CD4-positive, alpha-beta T cell treated with Interferon gamma for 1 hour (primary cell): ENCODE measurements at regions not wholly inside any gene's neighbourhood (a gene's known extent, or its start where the extent isn't known, plus 50 kb on each side); places are given as distances from the start of the nearest gene placed in this dataset.

Experiments
- DNase-seq: peaks from one replicate; pipeline ENCODE4 v3.0.0-alpha.2; 2020

DNA sequence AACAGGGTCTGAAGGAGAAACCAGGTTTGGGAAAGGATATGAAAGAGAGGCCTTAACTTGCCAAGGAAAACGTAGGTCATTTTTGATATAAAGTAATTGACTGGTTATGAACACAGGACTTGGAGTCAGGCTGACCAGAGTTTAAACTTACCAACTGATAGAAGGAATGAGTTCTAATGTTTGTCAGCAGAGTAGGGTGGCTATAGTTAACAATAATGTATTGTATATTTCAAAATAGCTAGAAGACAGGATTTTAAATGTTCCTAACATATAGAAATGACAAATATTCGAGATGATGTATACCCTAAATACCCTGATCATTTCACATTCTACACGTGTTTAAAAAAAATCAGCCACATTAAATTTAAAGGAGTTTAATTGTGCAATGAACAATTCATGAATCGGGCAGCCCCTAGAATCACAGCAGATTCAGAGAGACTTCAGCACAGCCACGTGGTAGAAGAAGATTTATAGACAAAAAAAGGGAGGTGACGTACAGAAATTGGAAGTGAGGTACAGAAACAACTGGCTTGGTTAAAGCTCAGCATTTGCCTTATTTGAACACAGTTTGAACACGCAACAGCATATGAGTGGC, 52.5 kb upstream of the PLEKHG7 start:
- DNase-seq, result no peak

DNA sequence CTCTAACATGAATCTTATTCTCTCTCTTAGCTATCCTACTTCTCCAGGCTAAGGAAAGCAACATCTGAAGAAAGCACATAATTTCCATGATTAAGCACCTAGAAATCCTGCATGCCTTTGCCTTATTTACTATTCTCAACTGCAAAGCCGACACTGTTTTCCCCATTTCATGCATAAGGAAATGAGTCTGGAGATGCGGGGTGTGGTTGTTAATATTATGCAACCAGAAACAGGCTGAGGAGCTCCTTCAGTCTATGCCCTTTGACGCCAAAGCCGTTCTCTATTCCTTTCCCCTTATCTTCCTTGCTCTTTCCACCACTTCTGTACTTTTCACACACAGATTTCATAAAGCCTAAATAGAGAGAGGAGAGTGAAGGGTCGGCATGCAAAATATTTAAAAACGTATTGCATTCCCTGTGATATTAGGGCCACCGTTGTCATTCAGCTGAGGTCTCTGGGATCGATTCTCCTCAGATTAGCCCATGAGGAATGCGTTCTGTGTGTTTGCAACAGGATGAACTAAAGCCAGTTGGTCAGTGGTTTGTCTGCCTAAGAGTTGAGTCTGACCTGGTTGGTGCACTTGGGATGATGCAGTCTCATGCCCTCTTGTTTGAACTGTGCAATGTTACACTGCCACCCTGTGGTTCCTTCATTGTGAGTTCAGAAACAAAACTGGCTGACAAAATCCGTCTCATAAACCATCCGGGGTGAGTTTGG, 53.1 kb upstream of the PLEKHG7 start:
- DNase-seq, result peak; percentile 59

DNA sequence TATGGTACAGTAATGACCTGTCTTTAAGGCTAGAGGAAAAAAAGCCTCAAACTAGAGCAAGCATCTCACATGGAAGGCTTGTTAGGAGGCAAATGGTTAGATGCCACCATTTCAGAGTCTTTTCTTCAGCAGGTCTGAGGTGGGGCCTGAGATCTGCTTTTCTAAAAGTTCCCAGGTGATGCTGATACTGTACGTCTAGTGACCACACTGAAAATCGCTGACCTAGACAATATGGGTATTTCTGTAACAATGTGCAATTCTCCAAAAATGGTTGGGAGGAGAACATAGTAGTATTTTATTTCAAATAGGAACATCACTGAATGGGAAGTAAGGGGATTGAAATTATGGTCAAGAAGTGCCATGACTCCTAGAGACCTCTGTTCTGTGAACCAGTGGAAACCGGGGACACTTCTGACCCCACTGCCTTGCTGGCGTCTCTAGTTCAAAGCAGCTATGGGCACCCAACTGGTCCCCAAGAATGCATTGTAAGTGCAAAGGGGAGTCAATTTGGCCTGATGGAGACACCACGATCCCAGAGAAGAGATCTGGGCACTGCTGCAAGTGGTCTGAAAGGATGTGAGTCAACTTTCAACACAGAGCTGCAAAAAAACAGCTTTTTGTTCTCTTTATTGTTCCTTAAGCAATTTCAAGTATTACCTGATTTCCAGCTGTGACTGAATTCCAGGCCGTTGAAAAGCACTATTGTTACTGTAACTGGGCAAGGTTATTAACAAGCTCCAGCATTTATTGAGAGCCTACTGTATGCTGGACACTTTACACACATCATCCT, 54.4 kb upstream of the PLEKHG7 start:
- no peak for DNase-seq

DNA sequence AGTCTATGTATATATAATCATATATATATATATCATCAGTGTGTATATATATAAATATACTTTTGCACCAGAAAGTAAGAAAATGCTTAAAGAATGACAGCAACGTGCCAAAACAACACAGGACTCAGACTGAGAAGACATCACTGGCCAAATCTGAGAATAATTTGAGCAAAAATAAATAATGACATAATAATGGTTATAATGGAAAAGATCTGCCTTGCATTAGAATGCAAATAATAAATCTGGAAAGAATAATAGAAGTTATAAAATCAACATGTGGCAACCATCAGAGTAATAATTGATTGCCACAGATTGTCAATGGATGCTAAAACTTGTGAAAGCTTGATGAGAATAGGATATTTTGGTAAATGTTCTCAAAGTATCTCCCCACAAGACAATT, 61.5 kb upstream of the PLEKHG7 start:
- no peak for DNase-seq

DNA sequence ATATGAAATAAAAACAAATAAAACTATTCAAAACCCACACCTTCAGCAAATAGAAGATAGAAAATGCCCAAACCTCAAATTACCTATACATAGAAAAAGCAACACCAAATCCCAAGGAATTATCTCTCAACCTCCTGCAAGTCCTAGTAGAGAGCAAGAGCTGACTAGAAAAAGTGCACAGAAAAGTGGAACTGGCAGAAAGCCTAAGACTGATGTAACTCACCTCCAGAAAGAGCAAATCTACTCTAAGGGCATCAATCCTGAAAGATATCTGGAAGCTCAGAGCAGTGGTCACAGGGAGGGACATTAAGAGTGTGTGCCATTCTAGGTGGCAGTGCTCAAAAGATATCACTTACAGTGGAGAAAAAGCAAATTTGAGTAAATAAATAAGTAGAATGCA, 62.1 kb upstream of the PLEKHG7 start:
- no peak for DNase-seq

DNA sequence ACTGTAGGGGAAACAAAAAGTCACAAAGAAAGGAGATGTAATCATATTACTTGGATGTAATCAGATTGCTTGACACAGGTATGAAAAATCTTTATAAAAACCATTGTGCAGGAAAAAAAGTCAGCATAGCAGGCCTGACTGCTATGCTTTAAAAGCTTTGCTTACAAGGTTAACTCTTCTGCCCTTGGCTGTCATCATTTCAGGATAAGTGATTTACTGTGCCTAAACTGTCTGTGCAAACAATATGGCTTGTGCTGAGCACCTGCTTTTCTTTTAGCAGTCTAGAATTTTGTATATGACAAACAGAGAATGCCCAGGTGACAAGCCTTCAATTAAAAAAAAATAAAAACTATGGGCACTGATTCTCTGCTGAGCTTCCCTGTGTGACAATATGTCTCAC, 63.8 kb upstream of the PLEKHG7 start:
- DNase-seq, result no peak

DNA sequence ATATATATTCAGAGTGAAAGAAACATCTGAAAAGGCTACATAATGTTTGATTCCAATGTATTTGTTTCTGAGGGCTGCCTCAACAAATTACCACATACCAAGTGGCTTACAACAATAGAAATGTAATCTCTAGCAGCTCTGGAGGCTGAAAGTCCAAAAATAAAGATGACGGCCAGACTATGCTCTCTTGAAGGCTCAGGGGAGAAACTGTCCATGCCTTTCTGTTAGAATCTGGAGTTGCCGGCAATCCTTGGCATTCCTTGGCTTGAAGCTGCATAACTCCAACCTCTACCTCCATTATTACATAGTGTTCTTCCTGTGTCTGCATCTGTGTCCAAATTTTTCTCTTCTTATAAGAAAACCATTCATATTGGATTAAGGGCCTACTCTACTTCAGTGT, 68.1 kb upstream of the PLEKHG7 start:
- no peak for DNase-seq

DNA sequence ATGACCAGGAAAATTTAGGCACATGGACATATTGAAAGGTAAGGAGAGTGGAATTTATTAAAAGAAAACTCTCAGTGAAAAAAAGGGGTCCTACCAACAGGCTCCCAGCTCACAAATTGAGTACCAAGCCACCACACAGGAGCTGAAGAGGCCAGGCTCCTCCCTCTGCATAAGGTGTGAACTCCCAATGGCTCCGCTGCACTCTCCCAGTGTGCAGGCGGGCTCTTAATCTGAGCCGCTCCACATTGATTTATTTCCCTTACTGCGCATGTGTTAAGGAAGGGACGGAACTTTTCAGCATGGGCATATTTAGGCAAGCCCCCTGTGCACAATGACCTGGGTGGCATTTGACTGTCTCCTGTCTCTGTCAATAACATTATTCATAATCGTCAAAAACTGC, 68.6 kb upstream of the PLEKHG7 start:
- no peak for DNase-seq

DNA sequence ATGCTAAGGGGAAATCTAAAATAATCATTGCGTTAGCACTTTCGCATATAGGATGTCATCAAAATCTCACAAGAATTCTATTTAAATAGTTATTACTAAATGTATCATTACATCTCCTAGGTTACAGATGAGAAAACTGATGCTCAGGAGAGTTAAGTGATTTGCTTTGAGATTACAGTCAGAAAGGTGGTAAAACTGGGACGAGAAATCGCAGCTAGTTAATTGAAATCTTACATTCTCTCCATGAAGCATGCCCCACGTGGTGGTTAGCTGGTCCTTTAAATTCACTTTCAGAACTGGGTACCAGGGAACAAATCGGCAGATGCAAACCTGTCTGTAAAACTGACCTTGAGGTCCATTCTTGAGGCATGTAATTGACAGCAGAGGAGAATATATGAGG, 71.8 kb upstream of the PLEKHG7 start:
- no peak for DNase-seq

DNA sequence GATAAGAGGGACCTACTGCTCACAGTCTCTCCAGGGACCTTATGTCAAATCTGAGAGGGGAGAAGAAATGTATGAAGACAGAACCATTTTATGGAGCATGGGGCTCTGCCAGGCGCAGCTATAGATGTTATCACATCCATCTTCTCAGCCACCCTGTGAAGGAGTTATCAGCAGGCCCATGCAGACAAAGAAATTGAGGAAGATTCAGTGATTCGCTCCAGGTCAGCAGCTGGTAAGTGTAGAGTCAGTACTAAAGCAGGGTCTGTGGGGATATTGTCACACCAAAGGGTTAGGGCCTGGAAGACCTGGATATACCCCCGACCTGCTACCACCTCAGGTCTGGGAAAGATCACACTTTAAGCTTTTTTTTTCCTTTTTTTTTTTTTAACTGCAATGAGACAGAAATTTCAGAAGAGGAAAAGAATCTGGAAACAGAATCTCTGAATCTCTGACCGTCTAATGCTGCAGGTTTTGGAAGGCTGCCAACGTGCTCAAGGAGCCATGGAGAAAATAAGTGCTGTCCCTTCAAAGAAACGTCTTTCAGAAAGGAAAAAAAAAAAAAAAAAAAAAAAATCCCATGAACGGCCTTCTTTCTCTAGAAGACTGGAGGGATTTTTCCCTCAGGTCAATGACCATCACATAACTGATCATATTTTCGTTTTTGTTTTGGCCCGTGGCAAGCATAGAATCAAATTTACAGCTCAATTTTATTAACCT, 73.3 kb upstream of the PLEKHG7 start:
- no peak for DNase-seq

DNA sequence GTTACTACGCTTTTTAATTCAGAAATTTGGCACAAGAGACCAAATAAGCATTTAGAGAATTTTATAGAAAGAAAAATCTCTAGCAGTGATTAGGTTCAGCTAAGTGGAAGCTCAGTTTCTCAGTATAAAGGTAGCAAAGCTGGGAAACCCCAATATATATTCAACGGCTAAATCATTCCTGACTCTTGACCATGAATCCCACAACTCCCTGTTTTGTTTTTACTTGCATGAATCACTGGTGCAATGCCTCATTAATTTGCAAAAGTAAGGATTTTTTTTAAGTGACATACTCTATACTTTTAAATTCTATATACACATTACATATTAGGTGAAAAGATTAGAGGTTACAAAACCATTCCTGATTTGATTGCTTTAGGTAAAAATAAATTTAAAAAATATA, 74.3 kb upstream of the PLEKHG7 start:
- no peak for DNase-seq

DNA sequence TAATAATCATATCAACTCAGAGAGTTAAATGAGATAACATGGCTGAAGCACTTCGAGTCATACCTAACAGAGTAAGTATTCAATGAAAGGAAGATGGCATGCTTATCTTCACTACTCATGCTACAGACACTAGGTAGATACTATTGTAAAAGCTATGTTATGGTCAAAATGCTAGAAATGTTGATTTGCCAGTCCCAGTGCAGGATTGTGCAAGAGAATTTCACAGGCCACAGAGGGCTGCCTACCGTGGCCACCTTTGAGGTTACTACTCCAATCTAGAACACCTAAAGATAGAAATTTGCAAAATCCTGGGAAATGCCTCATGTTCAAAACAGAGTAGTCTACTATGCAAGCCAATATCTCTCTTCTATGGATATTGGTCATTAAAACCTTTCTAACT, 75.3 kb upstream of the PLEKHG7 start:
- DNase-seq, result no peak

DNA sequence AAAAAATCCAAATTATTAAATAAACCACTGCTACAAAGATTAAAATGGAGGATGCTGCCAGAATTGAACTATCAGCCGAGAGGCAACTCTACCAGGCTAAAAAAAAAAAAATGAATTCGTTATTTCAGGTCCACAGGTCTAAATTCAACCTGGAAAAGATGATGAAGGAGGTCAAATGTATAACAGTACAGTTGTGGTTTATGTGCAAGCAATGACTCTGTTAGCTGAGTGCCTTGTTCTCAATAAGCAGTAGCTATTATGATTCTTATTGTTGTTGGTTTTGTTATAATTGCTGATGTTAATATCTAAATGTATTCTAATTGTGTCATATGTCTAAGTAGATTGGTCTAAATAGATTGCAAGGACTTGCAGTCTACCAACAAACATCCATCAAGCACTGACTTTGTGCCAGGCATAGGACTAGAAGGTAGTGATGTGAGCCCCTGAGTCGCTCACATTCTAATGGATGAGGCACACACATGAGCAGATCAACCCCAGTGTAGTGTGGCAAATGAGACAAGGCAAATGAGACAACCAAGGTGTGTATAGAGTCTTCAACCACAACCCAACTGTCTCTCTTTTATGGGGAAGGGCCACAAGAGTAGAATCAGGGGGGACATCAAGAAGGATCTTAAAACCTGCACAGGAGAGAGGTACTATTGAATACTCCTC, 77.0 kb upstream of the PLEKHG7 start:
- no peak for DNase-seq

DNA sequence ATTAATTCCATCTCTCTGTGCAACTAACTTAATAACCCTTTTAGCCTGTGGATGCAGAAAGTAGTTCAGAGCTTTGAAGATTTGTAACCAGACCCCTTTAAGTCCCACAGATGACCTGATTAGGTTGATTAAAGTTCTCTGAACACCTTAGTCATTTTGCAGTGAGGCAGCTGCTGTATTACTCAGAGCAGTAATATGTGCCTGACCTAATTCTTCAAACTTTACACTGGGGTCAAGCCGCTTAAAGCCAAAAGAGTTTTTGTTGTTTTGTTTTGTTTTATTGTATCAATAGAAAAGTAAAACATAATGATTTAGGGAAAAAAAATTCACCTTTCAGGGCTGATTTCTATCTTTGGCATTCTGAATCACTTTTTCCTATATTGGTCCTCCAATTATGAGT, 78.6 kb upstream of the PLEKHG7 start:
- no peak for DNase-seq

DNA sequence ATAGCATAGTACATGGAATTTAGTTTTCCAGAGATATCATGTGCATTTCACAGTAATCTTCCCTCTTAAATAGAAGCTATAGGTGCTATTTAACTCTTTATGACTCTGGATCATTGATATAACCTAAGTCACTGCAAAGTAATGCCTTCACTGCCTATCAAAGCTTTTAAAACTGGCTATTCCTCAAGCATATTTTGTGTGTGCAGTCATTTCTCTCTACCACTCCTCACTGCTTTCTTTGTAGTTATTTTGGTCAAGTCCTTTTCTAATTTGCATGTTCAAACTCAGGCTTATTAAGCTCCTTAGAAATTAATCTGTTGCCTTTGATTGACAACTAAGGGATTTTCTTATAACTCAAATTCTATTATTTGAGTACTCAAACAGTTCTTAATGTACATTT, 79.4 kb upstream of the PLEKHG7 start:
- no peak for DNase-seq

DNA sequence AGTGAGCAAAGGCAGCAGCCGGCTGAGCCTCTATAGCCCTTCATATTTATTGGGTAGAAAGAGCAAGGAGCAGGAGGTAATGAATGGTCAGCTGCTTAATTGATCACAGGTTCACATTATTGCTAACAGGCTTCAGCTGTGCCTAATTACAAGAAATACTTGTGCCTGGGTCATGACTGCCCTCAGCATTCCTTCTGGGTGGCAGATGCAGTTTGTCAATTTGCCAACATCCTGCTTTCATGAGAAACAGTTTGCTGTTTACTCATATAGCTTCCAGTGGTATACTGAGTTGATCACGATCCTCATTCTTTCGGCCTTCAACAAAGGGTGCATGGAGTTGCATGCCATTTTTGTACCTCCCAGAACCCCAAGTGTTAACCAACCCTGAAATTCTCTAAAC, 81.0 kb upstream of the PLEKHG7 start:
- no peak for DNase-seq

DNA sequence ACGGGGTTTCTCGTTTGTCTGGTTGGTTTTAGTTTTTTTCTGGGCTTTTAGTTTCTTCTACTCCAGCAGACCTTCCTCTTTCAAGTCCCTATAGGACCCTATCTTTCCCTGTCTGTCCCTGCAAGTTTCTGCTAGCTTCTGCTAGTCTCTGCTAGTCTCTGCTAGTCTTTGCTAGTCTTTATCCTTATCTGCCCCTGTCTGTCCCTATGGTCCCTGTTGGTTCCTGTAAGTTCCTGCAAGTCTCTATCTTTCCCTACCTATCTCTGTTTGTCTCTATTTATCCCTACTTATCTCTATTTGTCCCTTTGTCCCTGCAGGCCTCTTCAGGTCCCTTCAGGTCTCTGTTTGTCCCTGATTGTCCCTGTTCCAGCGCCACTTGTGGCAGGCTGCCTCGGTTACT, 81.5 kb upstream of the PLEKHG7 start:
- DNase-seq, result no peak

DNA sequence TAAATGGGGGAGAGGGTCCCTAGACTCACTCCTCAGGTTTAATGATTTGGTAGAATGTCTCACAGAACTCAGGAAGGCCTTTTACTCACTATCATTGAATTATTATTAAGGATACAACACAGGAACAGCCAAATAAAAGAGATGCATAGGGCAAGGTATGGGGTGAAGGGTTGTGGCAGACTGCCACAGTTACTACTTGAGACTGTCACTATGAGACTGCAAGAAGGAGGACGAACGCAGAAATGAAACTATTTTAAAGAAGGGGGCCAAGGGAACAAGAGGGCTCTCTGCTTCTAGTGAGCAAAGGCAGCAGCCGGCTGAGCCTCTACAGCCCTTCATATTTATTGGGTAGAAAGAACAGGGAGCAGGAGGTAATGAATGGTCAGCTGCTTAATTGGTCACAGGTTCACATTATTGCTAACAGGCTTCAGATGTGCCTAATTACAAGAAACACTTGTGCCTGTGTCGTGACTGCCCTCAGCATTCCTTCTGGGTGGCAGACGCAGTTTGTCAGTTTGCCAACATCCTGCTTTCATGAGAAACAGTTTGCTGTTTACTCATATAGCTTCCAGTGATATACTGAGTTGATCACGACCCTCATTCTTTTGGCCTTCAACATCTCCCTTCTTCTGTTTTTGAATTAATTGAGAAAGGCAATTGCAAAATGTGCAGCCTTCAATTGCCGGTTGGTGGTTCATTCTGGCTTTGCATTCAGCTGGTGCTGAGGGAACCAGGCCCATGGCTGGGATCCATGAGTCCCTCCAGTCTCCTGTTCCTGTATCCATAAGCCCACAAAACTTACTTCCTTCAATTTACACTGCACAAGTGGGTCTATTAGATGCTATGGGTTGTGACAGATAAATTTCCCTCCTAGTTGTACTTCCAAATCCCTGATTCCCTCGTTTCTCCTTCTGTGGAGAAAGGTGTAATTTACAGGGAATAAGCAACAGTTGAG, 82.8 kb upstream of the PLEKHG7 start:
- no peak for DNase-seq

DNA sequence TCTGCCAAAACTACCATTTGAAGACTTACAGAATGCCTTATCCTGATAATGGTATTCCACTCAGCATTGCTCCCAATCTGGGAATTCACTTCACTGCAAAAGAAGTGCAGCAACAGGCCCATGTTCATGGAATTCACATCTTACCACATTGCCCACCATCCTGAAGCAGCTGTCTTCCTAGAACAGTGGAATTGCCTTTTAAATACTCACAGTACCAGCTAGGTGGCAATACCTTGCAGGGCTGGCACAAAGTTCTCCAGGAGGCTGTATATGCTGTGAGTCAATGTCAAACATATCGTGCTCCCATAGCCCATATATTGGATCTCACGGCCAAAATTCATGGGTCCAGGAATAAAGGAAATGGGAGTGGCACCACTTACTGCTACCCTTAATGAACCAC, 83.8 kb upstream of the PLEKHG7 start:
- DNase-seq, result no peak

DNA sequence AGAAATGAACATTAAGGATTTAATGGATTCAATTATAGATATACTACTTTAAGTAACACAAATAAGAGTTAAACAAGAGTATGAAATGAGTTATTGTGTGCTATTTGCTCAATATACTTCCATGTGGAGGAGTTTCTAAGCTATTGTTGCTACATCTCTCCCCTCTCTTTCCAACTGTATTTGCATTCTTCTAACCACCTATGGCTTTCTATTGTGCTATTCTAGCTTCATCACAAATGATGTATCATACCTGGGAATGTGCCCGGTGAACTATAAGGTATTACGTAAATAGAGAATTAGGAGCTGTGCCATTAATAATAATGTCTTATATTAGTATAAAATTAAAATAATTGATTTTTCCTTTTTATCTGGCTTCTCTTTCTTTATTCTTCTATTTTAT, 87.1 kb upstream of the PLEKHG7 start:
- no peak for DNase-seq

DNA sequence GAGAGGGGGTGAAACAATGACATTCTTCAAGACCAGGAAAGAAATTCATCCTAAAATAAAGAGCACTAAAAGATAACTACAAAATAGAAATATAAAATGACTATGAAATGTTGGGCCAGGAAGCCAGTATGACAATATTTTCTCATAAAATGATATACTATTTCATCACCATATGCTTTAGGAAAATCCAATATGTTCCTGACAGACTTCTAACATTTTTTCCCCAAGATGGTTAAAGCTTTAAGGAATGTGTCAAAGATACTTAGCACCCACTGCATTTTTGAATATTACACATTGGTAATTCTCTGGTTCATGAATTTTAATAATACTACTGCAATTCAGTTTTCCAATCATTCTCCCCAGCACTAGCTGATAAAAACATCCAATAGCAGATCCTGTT, 87.7 kb upstream of the PLEKHG7 start:
- no peak for DNase-seq

DNA sequence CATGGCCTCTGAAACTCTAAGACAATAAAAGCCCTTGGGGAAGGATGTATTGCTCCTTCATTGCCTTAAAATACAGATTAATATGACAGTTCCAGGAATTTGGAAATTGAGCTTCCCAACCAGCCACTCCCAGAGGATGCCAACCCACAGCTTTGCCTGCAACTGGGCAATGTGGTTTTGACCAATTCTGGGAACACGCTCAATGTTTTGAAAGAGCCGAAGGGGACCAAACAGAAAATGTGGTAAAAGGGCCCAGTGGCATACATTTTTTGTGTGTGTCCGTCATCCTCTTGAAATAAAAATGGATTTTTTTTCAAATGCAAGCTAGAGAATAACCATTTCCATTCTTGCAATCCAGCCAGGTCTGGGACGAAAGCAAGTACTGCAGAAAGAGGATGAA, 88.3 kb upstream of the PLEKHG7 start:
- no peak for DNase-seq
